ENCODE measurements at regions not wholly inside any gene's neighbourhood (a gene's known extent, or its start where the extent isn't known, plus 50 kb on each side); places are given as distances from the start of the nearest gene placed in this dataset.

- no peak for FAIRE-seq
- H3K4me3 ChIP-seq: no peak overlapping the region
- H3K27ac ChIP-seq: no peak overlapping the region
- ChIA-PET CTCF (no interaction called here), POLR2A (no interaction called here)
- H3K4me2 ChIP-seq: no peak overlapping the region
- H3K4me1 ChIP-seq: no peaks in the 10 kb centered on the region
- WGBS (ENCODE audit: missing lambda C conversion rate): 20% methylated on average over 1 of the region's 1 CpG
- no peaks in the 10 kb centered on the region for H3K9me3 ChIP-seq
- no peak for ATAC-seq
- DNase-seq (ENCODE audit: low read depth in 1 of 2, low spot score in 1 of 2): no peak
- TF ChIP-seq REST (IDR thresholded peaks at IDR 0.05) (no peak), ATOH8 (CRISPR knock-in tag; IDR thresholded peaks at IDR 0.05; ENCODE audit: low read depth) (no peak), BHLHE40 (IDR thresholded peaks at IDR 0.05; ENCODE audit: low read depth, low read length) (no peak), FOSL2 (IDR thresholded peaks at IDR 0.05) (no peak), FOSL2 (CRISPR knock-in tag; IDR thresholded peaks at IDR 0.05) (no peak), ELK1 (IDR thresholded peaks at IDR 0.05; ENCODE audit: low read depth, low read length) (no peak), RFX5 (IDR thresholded peaks at IDR 0.05) (no peak), POLR2A (IDR thresholded peaks at IDR 0.05; ENCODE audit: low read length) (no peak), BCL3 (IDR thresholded peaks at IDR 0.05) (no peak), MAFK (IDR thresholded peaks at IDR 0.05; ENCODE audit: partially characterized antibody) (no peak), NPAS2 (CRISPR knock-in tag; IDR thresholded peaks at IDR 0.05; ENCODE audit: borderline replicate concordance) (no peak), CHD4 (IDR thresholded peaks at IDR 0.05; ENCODE audit: borderline replicate concordance) (no peak), SMC3 (IDR thresholded peaks at IDR 0.05) (no peak)
Measured at GRCh38 chr5:75839547-75839946, 122.3 kb upstream of the POC5 start.

GRCh38 chr5:75837258-75837841, 120.1 kb upstream of the POC5 start:
- no peak for DNase-seq (ENCODE audit: low read depth in 1 of 2, low spot score in 1 of 2)
- H3K27ac ChIP-seq: no peak overlapping the region
- H3K4me2 ChIP-seq: no peak overlapping the region
- no peak for FAIRE-seq
- H3K4me1 ChIP-seq: no peaks in the 10 kb centered on the region
- POLR2A ChIA-PET: no interaction called here
- no peaks in the 10 kb centered on the region for H3K9me3 ChIP-seq
- 29% methylated on average over 7 of the region's 7 CpGs for WGBS (ENCODE audit: missing lambda C conversion rate)
- ATAC-seq: no peak
- H3K4me3 ChIP-seq: no peak overlapping the region
- CTCF ChIA-PET: no interaction called here
- TF ChIP-seq RFX5 (IDR thresholded peaks at IDR 0.05): no peak
- no peak for TF ChIP-seq ZSCAN20 (CRISPR knock-in tag; IDR thresholded peaks at IDR 0.05)
- TF ChIP-seq RNF2 (IDR thresholded peaks at IDR 0.05; ENCODE audit: borderline replicate concordance, low read depth): no peak
- no peak for TF ChIP-seq ZNF302 (CRISPR knock-in tag; IDR thresholded peaks at IDR 0.05)
- no peak for TF ChIP-seq REST (IDR thresholded peaks at IDR 0.05)
- no peak for TF ChIP-seq GATA3 (IDR thresholded peaks at IDR 0.05; ENCODE audit: borderline replicate concordance)
- no peak for TF ChIP-seq FOSL2 (IDR thresholded peaks at IDR 0.05)
- no peak for TF ChIP-seq FOSL2 (CRISPR knock-in tag; IDR thresholded peaks at IDR 0.05)
- TF ChIP-seq CTCF (IDR thresholded peaks at IDR 0.05): no peak
- no peak for TF ChIP-seq CBX8 (IDR thresholded peaks at IDR 0.05)
- no peak for TF ChIP-seq JUN (IDR thresholded peaks at IDR 0.05)
- no peak for TF ChIP-seq MAX (IDR thresholded peaks at IDR 0.05)
- TF ChIP-seq ESRRA (IDR thresholded peaks at IDR 0.05; ENCODE audit: borderline replicate concordance, low read length): no peak
- TF ChIP-seq ZFP36 (IDR thresholded peaks at IDR 0.05; ENCODE audit: borderline replicate concordance, partially characterized antibody): no peak
- TF ChIP-seq CEBPB (IDR thresholded peaks at IDR 0.05): no peak
- TF ChIP-seq CHD4 (IDR thresholded peaks at IDR 0.05; ENCODE audit: borderline replicate concordance): no peak
- no peak for TF ChIP-seq RAD21 (conservative IDR thresholded peaks at IDR 0.05 in 1 of 2, IDR thresholded peaks at IDR 0.05 in 1 of 2)
